Sigmoid colon (tissue), 6 donors: ENCODE measurements at regions not wholly inside any gene's neighbourhood (a gene's known extent, or its start where the extent isn't known, plus 50 kb on each side); places are given as distances from the start of the nearest gene placed in this dataset.

Experiments used
- DNase-seq: peaks from one replicate; pipeline ENCODE4 v3.0.0-alpha.2; 2019
- H3K27ac ChIP-seq, 4 donors: fragments of 200-600 bp; sonication (generic); one replicate each; pipeline ENCODE4 v1.5.1; 2016 to 2019; ENCODE audit warnings: mild to moderate bottlenecking in 1 of 4
- H3K27me3 ChIP-seq, 3 donors: fragments of 200-600 bp; sonication (generic); one replicate each; pipeline ENCODE4 v1.5.1; 2019; ENCODE audit warnings: mild to moderate bottlenecking in 1 of 3
- H3K36me3 ChIP-seq, 4 donors: fragments of 200-600 bp; sonication (generic); one replicate each; pipeline ENCODE4 v1.5.1; 2016 to 2019
- H3K4me1 ChIP-seq, 4 donors: fragments of 200-600 bp; sonication (generic); one replicate each; pipeline ENCODE4 v1.5.1; 2017 to 2019
- H3K4me3 ChIP-seq, 4 donors: fragments of 200-600 bp; sonication (generic); one replicate each; pipeline ENCODE4 v1.5.1; 2017 to 2019; ENCODE audit warnings: mild to moderate bottlenecking in 2 of 4, moderate library complexity in 1 of 4
- H3K9me3 ChIP-seq, 4 donors: fragments of 200-600 bp in 3 of 4; sonication (generic) in 3 of 4; one replicate each; pipeline versions ENCODE4 v1.5.1 to v1.6.1; 2013 to 2019
- EP300 ChIP-seq, 4 donors: sonication (generic); formaldehyde crosslinking; IDR thresholded peaks; one replicate each; pipeline ENCODE4 v1.6.1; 2017; ENCODE audit warnings: antibody characterized with exemption in 4 of 4
- POLR2A ChIP-seq, 2 donors: fragments of 450-650 bp; IDR thresholded peaks; one replicate each; pipeline ENCODE4 v1.6.1; 2016; ENCODE audit warnings: antibody characterized with exemption in 2 of 2, mild to moderate bottlenecking in 2 of 2, moderate library complexity in 2 of 2
- POLR2AphosphoS5 ChIP-seq, 4 donors: sonication (generic); formaldehyde crosslinking; IDR thresholded peaks; one replicate each; pipeline ENCODE4 v1.6.1; 2017; ENCODE audit warnings: antibody characterized with exemption in 4 of 4
- WGBS, 2 donors: extraction: QIAGEN DNeasy Blood & Tissue Kit; methylation state at CpG; one replicate each; pipeline ENCODE4 v1.1.7; 2013; 5-methylcytosine and 5-hydroxymethylcytosine counted together
- intact Hi-C: fragments of 100-400 bp; cut with DNase I; formaldehyde crosslinking; loops from one replicate; pipeline ENCODE4 v1.15.1; 2023
- TF ChIP-seq, protein P1 (sequence below), 4 experiments: fragments of 450-650 bp in 3 of 4; fragments of 200-600 bp in 1 of 4; IDR thresholded peaks; one replicate each; pipeline ENCODE4 v1.5.1; 2016 to 2019; ENCODE audit warnings: antibody characterized with exemption in 4 of 4, mild to moderate bottlenecking in 3 of 4, moderate library complexity in 2 of 4
- donor health status: healthy with polysubstance abuse.
- donor health status: healthy.

GRCh38 chr21:43353282-43354025 is 73.5 kb downstream of the SIK1 start:
- Histone ChIP-seq H3K27ac (no peak overlapping the region), H3K4me3 (no peak overlapping the region), H3K4me1 (no peaks in the 10 kb centered on the region), H3K36me3 (no peaks in the 10 kb centered on the region), H3K27me3 (no peaks in the 10 kb centered on the region), H3K9me3 (no peaks in the 10 kb centered on the region)
- 93 to 94% methylated on average over 28 of the region's 28 CpGs for WGBS, 2 donors
- no peak for DNase-seq
- intact Hi-C loops = no loop called here
- TF ChIP-seq EP300 (IDR thresholded peaks at IDR 0.05) = no peak
- TF ChIP-seq, protein P1, sequence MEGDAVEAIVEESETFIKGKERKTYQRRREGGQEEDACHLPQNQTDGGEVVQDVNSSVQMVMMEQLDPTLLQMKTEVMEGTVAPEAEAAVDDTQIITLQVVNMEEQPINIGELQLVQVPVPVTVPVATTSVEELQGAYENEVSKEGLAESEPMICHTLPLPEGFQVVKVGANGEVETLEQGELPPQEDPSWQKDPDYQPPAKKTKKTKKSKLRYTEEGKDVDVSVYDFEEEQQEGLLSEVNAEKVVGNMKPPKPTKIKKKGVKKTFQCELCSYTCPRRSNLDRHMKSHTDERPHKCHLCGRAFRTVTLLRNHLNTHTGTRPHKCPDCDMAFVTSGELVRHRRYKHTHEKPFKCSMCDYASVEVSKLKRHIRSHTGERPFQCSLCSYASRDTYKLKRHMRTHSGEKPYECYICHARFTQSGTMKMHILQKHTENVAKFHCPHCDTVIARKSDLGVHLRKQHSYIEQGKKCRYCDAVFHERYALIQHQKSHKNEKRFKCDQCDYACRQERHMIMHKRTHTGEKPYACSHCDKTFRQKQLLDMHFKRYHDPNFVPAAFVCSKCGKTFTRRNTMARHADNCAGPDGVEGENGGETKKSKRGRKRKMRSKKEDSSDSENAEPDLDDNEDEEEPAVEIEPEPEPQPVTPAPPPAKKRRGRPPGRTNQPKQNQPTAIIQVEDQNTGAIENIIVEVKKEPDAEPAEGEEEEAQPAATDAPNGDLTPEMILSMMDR (IDR thresholded peaks at IDR 0.05) = no peak
- TF ChIP-seq POLR2AphosphoS5 (IDR thresholded peaks at IDR 0.05) = no peak
- no peak for TF ChIP-seq POLR2A (IDR thresholded peaks at IDR 0.05)

DNA sequence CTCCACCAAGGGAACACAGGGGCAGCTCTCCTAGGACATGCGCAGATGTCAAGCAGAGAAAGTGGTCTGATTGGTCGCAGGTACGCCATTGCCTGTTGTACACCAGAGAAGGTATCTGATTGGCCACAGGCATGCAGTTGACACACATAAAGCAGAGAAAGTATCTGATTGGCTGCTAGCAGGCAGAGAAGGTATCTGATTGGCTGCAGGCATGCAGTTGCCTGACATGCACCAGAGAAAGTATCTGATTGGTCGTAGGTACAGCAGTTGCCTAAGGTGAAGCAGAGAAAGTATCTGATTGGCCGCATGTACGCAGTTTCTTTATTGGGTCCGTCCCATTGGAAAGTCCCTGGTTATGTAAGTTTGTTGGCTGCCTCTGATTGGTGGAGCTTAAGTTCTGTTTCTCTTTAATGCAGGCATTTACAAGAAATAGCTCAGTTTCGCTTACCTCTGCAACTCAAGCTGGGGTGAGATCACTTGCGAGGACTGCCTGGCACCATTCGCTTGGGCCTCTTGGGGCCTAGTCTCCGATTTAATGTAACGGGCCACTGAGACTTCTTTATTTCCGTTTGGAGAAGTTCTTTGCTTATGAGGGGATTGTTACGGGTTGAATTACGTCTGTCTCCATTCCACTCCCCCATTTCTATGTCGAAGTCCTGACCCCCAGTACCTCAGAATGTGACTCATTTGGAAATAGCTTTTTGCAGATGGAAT is 74.2 kb downstream of the SIK1 start:
- no peak for DNase-seq
- Histone ChIP-seq H3K27me3 (no peaks in the 10 kb centered on the region), H3K4me1 (no peaks in the 10 kb centered on the region), H3K4me3 (no peak overlapping the region), H3K36me3 (no peaks in the 10 kb centered on the region), H3K9me3 (no peaks in the 10 kb centered on the region), H3K27ac (no peak overlapping the region)
- intact Hi-C loops = no loop called here
- WGBS, 2 donors = 91 to 94% methylated on average over 16 of the region's 16 CpGs
- no peak for TF ChIP-seq POLR2A (IDR thresholded peaks at IDR 0.05)
- TF ChIP-seq, protein P1 (IDR thresholded peaks at IDR 0.05) = no peak
- no peak for TF ChIP-seq EP300 (IDR thresholded peaks at IDR 0.05)
- TF ChIP-seq POLR2AphosphoS5 (IDR thresholded peaks at IDR 0.05) = no peak

- no peak for DNase-seq
- no peaks in the 10 kb centered on the region for H3K27me3 ChIP-seq
- TF ChIP-seq, protein P1 (IDR thresholded peaks at IDR 0.05) = no peak
- TF ChIP-seq EP300 (IDR thresholded peaks at IDR 0.05) = no peak
- no peak for TF ChIP-seq POLR2AphosphoS5 (IDR thresholded peaks at IDR 0.05)
- no peak for TF ChIP-seq POLR2A (IDR thresholded peaks at IDR 0.05)
- H3K9me3 ChIP-seq = no peaks in the 10 kb centered on the region
- H3K4me1 ChIP-seq = no peaks in the 10 kb centered on the region
- intact Hi-C loops = no loop called here
- 90 to 92% methylated on average over 8 of the region's 8 CpGs for WGBS, 2 donors
- no peak overlapping the region for H3K4me3 ChIP-seq
- no peak overlapping the region for H3K27ac ChIP-seq
- H3K36me3 ChIP-seq = no peaks in the 10 kb centered on the region
Observed at GRCh38 chr21:43352154-43352537, 74.8 kb downstream of the SIK1 start.

DNA sequence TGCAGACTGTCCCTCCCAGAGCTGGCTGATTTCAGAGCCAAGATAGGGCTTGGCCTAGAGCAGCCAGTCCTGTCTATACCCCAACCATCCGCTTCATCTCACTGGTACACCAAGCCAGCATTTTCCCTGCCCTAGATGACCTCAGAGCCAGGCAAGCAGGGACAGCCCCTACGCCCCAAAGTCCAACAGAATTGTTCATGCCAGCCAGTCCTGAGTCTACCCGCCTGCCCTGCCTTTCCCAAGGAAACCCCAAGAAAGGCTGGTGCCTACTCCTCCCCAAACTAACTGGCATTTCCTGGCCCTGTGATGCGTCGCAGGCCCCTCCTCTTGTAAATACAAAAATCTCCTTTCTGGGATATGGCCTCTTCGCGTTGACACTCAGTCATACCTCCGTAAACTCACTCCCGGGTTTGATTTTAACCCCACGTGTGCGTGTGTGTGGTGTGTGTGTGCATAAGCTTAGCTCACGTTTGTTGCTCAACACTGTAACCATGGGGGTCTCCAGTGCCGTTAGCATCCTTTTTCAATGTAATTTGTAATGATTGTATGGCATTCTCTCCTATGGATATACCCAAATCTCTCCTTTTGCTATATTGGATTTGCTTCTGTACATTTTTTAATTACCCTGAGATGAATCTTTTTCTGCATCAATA is 75.3 kb downstream of the SIK1 start:
- no peak for DNase-seq
- intact Hi-C loops = no loop called here
- no peak overlapping the region for H3K4me3 ChIP-seq
- no peaks in the 10 kb centered on the region for H3K9me3 ChIP-seq
- TF ChIP-seq POLR2A (IDR thresholded peaks at IDR 0.05) (no peak), POLR2AphosphoS5 (IDR thresholded peaks at IDR 0.05) (no peak), EP300 (IDR thresholded peaks at IDR 0.05) (no peak)
- TF ChIP-seq, protein P1 (IDR thresholded peaks at IDR 0.05) = no peak
- 67 to 80% methylated on average over 13 of the region's 13 CpGs for WGBS, 2 donors
- H3K27ac ChIP-seq = no peak overlapping the region
- no peaks in the 10 kb centered on the region for H3K36me3 ChIP-seq
- H3K27me3 ChIP-seq = no peaks in the 10 kb centered on the region
- H3K4me1 ChIP-seq = no peaks in the 10 kb centered on the region
